Stimulated activated CD4-positive, alpha-beta T cell treated with anti-CD3 and anti-CD28 coated beads, Interleukin-12 subunit alpha, Interleukin-12 subunit beta, amount 100 ng/mL, for 24 hours (primary cell): ENCODE measurements at regions not wholly inside any gene's neighbourhood (a gene's known extent, or its start where the extent isn't known, plus 50 kb on each side); places are given as distances from the start of the nearest gene placed in this dataset.

Source experiments
- DNase-seq, 2 experiments: peaks; one replicate each; pipeline ENCODE4 v3.0.0-alpha.2; 2020; ENCODE audit warnings: low read depth in 2 of 2

DNA sequence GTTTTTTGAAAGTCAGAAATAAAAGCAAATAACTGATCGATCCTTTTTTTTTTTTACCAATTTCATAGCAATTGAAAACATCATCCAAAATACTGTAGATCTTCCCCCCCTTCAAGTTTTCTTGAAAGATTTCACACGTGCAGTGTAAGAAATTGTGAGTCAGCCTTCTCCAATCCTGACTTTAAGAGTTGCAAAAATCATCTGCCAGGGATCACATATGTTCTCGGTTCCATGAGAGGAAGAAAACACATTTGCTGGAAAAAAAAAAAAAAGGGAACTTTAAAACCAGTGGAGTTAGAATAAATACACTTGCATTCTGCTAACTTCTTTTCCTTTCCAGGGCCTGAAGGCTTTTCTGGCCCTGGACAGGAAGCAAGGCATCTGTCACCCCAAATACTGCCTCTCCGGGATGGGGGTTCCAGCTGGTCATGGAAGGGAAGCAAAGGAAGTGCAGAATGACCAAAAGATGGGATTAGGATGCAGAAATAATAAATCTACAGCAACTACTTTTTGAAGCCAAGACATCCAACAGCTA lies 198.4 kb upstream of the KIAA1217 start:
- DNase-seq = no peak

DNA sequence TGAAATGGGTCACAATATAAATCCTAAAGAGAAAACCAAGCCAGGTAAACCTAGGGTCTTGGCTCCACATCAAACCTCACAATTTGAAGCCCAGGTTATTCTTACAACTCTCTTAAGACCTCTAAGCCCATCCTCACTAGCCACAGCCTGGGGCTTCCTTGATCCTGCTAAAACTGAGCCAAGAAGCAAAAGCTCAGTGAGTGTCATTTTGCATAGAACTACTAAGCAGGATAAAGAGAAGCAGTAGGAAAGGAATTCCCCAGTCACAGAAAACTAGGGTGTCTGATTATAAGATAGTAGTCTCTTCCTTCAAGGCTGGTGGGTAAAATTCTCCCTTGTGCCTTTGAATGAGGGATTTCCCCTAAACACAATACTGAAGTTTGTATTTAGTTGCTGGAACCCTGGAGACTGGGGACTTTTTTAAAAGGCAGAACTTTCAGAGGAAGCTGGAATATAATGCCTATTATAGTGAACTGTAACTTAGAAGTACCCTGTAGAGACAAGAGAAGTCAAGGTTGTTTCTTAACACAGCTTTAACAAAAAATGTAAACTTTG lies 196.6 kb upstream of the KIAA1217 start:
- no peak for DNase-seq

DNA sequence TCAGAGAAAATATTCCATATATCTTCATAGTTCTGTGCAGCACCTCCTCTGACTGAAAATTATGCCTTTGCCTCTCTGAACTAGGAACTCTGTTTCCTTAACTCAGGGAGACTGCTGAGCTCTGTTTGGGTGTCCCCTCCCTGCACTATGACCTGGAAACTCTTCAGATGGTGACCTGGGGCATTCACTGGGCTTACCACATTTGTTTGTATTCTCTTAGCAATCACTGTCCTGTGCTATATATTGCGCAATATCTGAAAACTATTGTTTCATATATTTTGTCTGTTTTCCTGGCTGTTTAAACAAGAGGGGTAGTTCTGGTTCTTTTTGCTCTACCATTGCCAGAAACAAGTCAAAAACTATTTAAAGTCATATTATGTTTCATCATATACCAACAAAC lies 181.8 kb upstream of the KIAA1217 start:
- DNase-seq = no peak

DNA sequence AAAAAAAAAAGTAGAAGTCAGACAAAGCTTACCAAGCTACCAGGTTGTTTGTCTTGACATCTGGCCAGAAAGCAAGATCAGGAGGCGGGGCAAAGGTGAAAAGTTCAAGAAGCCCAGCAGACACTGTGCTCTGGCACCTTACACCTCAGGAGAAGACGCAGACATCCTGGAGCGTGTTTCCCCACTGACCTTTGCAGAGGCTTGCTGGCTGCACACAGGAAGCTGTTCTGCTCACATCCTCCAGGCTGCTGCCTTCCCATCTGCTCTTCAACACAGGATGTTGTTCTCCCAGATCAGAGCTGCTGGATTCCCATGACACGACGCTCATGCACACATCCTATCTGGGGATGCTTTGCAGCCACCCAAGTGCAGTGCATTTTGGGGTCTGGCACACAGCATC lies 174.4 kb upstream of the KIAA1217 start:
- DNase-seq = no peak

DNA sequence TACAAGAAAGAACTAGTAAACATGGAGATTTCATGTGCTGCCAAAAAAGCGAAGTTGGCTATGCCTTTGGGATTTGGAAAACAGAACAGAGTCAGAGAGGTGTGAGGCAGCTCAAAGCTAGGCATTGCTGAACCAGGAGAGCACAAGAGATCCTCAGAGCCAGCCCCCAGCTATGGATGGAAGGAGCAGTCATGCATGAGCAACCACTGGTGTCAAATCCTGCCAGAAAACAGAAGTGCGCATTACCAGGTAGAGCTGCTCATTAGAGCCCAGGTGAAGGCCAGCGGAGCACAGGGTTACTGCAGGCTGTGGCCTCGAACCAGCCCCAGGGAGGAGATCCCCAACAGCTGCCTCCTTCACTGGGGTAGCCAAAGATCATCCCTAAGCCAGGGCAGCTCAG lies 173.2 kb upstream of the KIAA1217 start:
- no peak for DNase-seq

DNA sequence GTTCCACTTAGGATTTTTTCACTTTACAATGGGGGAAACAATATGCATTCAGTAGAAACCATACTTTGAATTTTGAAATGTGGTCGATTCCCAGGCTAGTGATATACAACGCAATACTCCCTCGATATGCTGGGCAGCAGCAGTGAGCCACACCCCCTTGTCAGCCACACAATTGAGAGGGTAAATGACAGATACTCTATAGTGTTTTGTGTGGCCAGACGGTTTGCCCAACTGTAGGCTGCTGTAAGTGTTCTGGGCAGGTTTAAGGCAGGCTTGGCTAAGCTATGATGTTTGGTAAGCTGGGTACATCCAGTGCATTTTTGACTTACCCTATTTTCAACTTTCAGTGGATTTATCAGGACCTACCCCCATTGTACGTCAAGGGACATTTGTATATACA lies 169.6 kb upstream of the KIAA1217 start:
- DNase-seq = no peak

DNA sequence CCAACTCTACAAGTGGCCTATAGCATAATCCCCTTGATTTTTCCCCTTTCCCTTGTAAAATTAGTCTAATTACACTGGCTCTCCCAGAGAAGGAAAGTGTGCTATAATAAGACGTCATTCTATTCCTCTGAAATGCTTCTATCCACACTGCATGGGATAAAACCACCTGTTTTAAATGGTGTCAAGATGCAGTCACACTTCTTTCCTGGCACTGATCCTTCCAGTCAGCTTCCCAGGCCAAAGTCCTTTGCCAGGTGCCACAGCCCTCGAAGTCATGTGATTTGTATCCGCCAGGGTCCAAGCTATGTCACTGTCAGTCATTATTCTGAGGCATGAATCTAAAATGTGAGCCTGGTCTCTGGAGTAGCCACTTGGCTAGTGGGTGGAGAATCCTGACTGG lies 169.0 kb upstream of the KIAA1217 start:
- DNase-seq = no peak

DNA sequence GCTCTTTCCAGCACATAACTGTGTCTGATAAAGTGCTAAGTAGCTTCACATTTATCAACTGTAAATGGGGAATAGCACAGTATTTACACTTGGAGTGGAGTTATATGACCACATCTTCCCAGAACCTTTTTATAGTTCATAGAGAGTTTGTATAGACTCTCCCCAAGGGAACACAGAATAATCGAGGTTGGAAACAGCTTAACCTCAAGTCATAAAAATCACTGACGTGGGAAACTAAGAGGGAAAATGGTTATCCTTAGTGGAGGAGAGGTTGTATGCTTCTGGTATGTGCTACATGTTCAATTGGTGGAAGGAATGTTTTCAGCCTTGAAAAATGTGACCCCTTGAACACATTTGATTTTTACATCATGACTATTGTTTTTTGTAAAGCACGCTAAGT lies 167.9 kb upstream of the KIAA1217 start:
- DNase-seq = no peak

DNA sequence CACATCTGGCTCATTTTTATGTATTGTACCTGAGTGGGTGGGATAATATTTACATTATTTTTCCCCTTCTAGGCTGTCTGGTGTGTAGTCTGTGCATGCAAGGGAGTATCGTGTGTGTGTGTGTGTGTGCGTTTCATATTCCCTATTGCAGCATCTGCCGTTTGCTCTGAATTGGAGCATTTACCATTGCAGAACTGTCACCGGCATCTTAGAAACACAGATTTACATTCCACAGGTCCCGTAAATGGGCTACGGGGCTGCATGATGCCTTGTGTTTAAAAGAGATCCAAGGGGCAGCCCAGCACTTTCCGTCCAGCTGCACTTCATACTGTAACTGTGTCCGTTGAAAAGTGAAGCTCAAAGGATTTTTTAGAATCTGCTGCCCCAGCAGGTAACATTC lies 167.1 kb upstream of the KIAA1217 start:
- no peak for DNase-seq

DNA sequence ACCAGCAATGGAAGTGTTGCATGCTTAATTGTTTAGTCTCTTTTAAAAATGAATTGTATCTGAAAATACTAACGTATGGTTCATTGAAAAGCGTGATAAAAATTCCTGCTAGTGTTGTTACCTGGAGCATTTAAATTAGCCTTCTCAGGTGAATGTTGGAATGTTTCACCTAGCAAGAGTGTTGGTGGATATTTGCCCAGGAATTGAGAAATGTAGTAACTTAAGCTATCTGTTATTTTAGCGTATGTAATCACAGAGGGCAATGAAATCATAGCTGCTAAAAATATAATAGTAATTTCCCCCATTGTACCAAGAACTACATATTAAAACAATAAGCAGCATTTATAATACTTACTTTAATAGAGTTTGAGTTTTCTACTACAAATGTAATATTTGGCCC lies 166.1 kb upstream of the KIAA1217 start:
- DNase-seq = no peak

DNA sequence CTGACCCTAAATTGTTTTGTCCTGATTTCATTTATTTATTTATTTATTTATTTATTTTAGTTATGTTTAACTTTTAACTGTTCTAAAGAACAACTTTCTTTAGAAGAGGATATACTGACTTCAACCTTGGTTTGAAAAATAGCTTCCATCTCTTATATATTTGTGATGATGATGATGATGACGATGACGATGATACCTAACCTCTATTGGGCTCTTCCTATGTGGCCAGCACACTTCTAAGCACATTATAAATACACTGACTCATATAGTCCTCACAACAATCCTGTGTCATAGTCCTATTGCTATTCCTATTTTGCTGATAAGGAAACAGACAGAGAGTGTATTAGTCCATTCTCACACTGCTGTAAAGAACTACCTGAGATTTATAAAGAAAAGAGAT lies 162.9 kb upstream of the KIAA1217 start:
- DNase-seq = no peak

DNA sequence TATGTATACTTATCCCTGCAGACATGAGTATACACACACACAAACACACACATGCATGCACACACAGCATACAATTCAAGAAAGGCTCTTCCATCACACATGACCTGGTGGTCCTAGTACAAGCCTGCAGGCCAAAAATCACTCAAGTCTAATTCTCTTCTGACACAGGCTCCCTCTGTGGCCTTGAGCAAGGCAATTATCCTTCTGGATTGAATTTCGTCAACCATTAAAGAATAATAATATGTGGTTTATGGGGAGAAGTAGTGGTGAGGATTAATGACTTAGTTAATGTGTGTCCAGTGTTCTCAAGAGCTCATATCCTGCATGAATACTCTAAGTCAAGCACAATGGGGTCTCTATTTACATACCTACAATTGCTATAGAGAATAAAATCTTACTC lies 161.8 kb upstream of the KIAA1217 start:
- DNase-seq = no peak

DNA sequence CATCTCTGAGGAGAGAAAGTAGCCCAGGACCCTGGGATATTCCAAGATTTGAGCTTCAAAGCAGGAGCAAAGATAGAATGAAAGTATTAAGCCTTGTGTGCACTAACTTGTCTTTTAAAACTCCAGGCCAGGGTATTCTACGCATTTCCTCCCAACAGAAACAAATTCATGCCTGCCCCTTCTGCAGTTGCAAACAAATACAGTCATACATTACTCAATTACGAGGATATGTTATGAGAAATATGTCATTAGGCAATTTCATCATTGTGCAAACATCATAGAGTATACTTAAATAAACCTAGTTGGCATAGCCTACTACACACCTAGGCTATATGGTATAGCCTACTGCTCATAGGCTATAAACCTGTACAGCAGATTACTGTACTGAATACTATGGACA lies 154.5 kb upstream of the KIAA1217 start:
- no peak for DNase-seq

DNA sequence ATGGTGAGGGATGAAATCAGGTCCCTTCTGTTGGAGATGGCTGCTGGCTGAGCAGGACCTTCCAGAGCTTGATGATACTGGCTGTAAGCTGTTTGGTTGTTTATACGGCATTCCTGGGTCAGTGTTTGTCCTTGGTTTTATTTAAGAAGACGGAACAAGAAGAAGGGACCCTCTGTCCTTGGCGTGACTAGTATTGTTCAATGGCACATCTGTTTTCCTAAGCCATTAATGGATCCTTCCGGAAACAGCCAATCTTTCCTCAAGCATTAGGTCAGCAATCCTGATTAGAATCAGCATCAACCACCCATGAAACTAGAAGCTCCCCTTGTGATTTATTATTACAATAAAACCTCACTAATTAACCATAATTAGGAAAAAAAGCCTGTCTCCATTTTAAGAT lies 128.7 kb upstream of the KIAA1217 start:
- DNase-seq = no peak

DNA sequence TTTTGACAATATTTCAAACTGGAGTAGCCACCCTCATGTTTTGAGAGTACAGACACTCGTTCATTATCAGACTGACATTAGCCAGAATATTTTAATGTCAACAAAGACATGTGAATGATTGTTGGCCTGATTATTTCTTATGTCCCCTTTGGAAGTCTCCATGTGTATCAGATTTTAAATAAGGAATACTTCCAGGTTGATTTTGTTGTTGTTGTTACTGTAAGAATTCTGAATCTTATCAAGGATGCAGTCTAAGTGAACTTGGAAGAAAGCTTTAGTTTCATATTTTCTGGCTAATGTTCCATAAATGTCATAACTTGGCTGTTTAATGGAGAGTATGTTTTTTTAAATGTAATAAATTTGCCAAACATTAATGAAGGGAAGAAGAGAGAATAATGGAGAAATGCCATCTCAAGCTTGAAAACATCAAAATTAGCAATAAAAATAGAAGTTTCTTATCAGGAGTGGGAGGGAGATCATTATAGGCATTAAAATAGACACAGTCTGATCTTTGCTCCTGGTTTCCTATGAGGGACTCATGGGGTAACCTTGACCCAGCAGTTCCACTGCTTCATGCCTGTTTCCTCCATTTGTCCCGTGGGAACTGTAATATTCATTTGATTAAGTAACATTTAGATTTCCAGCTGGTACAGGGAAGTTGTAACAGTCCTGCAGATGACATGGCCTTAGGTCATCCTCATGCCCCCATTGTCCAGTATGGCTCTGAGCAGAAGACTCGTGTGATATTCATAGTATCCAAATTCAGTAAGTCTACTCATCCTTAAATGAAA lies 122.4 kb upstream of the KIAA1217 start:
- no peak for DNase-seq

DNA sequence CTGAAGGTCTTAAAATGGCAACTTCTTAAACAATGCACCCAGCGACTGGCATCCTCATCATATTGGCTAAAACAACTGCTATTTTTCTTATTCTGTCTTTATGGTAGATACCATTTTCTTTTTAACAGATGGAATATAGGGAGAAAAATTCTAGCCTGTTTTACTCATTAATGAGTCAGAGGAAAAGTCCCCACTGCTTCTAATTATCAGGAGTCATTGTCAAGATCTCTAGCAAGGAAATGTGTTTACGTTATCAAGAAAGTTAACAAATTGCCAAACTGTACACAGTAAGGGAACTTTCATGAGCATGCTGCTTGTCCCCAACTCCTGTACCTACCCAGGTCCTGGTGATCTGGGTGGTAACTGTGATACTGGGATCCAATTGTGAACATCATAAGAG lies 117.7 kb upstream of the KIAA1217 start:
- DNase-seq = no peak

DNA sequence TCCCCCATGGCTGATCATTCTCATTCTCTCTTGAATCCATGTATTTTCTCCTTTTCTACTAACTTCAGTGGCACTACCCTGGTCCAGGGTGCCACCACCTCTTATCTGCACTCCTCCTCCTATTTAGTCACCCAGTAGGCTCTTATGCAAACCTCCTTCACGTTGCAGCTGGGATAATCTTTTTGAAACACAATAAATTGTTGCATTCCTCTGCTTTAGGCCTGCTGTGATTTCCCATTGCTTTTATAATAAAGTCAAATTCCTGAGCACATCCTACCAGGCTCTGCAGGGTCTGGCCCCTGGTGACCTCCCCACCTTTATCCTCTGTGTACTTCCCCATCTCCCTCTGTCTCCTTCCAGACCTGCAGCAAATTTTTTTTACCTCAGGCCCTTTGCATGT lies 112.7 kb upstream of the KIAA1217 start:
- DNase-seq = no peak

DNA sequence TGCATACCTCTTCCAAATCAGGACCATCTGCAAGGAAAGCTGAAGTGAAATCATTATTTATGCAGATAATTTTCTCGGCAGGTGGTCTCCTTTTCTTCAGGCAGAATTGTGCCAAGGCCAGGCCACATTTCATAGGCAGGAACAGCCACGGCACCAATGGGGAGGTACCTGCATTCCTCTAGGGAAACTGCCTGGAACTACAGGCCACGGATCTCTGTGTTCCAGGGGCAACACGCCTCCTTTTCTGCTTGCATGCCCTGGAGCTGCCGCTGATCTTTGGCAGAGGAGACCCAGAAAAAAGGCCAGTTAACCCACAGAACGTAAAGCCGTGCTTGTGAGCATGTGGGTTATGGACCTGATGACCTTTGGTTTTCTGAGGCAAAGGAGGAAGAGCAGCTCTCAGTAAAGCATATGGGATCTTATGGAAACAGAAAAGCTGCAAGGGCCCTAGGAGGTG lies 111.2 kb upstream of the KIAA1217 start:
- DNase-seq = no peak

DNA sequence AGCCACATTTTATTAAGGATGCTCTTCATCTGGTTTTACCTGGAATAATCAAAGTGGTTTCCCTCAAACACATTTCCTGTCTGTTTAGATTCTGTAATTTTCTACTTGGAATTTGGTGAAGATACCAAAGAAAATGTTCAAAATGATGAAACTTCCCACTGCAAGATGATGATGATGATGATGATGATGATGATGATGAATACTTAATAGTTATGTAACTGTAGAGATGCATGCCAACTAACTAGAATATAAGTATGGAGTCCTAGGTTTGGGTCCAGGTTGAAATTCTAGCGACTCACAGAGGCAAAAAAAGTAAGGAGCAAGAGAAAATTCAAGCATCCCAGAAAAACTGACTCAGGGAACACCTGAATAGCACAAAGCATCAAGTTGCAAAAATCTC lies 104.0 kb upstream of the KIAA1217 start:
- no peak for DNase-seq

DNA sequence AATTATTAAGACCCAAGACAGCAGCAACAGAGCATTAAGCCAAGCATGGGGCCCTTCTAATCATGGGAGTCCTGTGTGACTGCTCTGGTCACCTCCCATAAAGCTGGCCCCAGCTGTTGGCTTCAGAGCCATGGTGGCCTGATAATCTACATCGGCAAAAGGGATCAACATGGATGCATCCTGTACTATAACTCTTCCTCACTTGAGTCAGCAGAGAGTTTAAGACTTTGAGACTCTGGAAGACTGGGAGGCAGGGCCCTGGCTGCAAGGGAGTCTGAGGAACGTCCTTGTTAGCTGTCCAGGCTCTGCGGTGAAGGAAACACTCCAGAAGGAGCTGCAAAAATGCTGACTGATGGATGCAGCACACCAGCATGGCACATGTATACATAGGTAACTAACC lies 95.0 kb upstream of the KIAA1217 start:
- no peak for DNase-seq

DNA sequence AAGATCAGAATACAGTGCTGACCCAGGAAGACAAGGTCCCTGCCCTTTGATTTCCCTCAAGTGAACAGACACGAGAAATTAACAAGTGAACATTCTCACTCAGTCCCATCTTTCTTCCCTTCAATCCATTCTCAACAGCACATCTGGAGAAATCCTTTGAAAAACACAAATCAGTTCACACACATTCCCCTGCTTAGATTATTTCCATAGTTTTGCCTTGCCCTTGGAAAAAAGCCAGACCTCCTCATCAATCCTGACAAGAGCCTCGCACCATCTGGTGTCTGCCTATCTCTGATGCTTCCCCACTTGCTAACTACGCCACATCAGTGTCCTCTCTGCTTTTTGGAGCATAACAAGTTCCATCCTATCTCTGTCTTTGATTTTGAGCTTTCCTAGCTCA lies 94.4 kb upstream of the KIAA1217 start:
- no peak for DNase-seq

DNA sequence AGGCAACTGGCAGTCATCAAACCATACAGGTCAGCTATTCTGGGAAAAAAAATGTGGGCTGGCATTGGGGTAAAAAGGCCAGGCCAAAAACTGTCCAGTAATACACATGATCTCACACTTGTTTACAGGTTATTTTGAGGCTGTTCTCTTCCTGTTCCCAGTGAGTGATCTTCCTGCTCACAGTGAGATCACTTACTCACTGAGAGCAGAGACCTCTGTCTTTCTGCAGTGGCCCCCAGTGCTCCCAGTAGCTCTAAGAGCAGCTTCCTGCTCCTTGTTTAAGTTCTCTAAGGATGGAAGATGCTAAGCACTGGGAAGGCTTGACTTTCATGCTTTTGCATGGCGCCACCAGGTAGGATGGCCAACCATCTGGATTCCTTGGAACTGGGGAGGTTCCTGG lies 93.5 kb upstream of the KIAA1217 start:
- DNase-seq = no peak

DNA sequence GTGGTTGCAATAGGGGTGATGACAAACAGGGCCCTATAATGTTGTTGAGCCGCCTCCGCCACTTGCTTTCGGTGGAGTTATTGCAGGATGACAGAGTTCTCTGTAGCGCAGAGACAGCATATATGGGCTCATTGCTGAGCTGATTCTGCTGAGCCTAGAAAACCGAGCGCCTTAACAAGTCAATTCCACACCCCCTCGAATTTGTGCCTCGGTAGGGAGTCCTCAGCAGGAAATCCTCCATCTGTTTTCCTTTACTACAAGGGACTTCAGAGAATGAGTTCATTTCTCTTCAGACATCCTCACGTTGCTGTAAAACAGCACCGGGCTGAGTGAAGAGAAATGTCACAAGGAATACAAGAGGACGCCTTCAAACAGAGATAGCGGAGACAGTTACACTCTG lies 90.7 kb upstream of the KIAA1217 start:
- DNase-seq = no peak

DNA sequence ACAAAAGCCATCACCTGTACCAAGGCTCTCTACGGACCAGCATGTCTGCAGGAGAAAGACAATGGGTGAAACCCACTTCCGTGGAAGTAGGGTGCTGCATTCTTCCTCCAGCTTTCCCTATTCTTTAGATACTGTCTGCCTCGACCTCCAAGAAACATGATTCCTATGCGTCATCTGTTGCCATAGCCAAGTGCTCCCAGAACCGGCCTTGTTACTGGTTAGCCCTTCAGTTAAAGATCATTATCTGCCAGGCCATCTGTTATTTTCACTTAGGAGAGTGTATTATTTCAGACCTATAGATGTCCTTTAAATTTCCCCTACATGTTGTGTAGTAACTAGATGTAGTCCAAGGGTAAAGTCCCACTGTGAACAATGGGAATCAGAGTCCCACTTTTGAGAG lies 89.0 kb upstream of the KIAA1217 start:
- no peak for DNase-seq
